ENCODE measurements at regions not wholly inside any gene's neighbourhood (a gene's known extent, or its start where the extent isn't known, plus 50 kb on each side); places are given as distances from the start of the nearest gene placed in this dataset.
A peak's percentile ranks its signal among the peaks of the same experiment; 100 is the strongest.

- H4K20me1 ChIP-seq (ENCODE audit: insufficient read depth, low read length) = no peaks in the 10 kb centered on the region
- H3K36me3 ChIP-seq (replicated peaks; ENCODE audit: low read depth, low read length) = no peaks in the 10 kb centered on the region
- H3K9me3 ChIP-seq (ENCODE audit: insufficient read depth, low read length) = no peaks in the 10 kb centered on the region
- H2AFZ ChIP-seq (ENCODE audit: low read depth, low read length) = 0 out of 2 replicates have a peak overlapping the region, but pooled peaks have one; percentile 7
- H3K4me2 ChIP-seq (ENCODE audit: low read length) = peak overlapping the region; percentile 67
- TF ChIP-seq CTCF (IDR thresholded peaks at IDR 0.05; ENCODE audit: low read depth, low read length) (peak; percentile 34), EZH2phosphoT487 (IDR thresholded peaks at IDR 0.05; ENCODE audit: low read depth) (no peak)
- H3K4me3 ChIP-seq (ENCODE audit: low read length) = peak overlapping the region; percentile 69
- H3K27ac ChIP-seq (ENCODE audit: low read length) = peak overlapping the region; percentile 90
- H3K79me2 ChIP-seq (ENCODE audit: low read length) = no peaks in the 10 kb centered on the region
- H3K4me1 ChIP-seq (ENCODE audit: low read length) = peaks cover 61% of the 10 kb centered on the region
- no peaks in the 10 kb centered on the region for H3K27me3 ChIP-seq (ENCODE audit: low read depth, low read length)
- peak overlapping the region; percentile 56 for H3K9ac ChIP-seq (ENCODE audit: low read length)
Observed at GRCh38 chr11:115911613-115912346, 407.6 kb upstream of the CADM1 start.

- TF ChIP-seq CTCF (IDR thresholded peaks at IDR 0.05; ENCODE audit: low read depth, low read length) = no peak
- no peak for TF ChIP-seq EZH2phosphoT487 (IDR thresholded peaks at IDR 0.05; ENCODE audit: low read depth)
- Histone ChIP-seq H3K9ac (ENCODE audit: low read length) (no peak overlapping the region), H3K27me3 (ENCODE audit: low read depth, low read length) (no peaks in the 10 kb centered on the region), H3K9me3 (ENCODE audit: insufficient read depth, low read length) (no peaks in the 10 kb centered on the region), H3K36me3 (replicated peaks; ENCODE audit: low read depth, low read length) (no peaks in the 10 kb centered on the region), H4K20me1 (ENCODE audit: insufficient read depth, low read length) (no peaks in the 10 kb centered on the region), H3K4me2 (ENCODE audit: low read length) (no peak overlapping the region), H3K79me2 (ENCODE audit: low read length) (no peaks in the 10 kb centered on the region), H2AFZ (ENCODE audit: low read depth, low read length) (no peak overlapping the region), H3K27ac (ENCODE audit: low read length) (no peak overlapping the region), H3K4me1 (ENCODE audit: low read length) (peaks cover 56% of the 10 kb centered on the region), H3K4me3 (ENCODE audit: low read length) (no peak overlapping the region)
Observed at GRCh38 chr11:115910379-115910778, 406.2 kb upstream of the CADM1 start.

GRCh38 chr11:115906171-115906570 is 402.0 kb upstream of the CADM1 start:
- Histone ChIP-seq H3K9me3 (ENCODE audit: insufficient read depth, low read length) (no peaks in the 10 kb centered on the region), H3K4me3 (ENCODE audit: low read length) (no peak overlapping the region), H3K36me3 (replicated peaks; ENCODE audit: low read depth, low read length) (no peaks in the 10 kb centered on the region), H3K27me3 (ENCODE audit: low read depth, low read length) (no peaks in the 10 kb centered on the region), H4K20me1 (ENCODE audit: insufficient read depth, low read length) (no peaks in the 10 kb centered on the region), H3K4me2 (ENCODE audit: low read length) (no peak overlapping the region), H3K79me2 (ENCODE audit: low read length) (no peaks in the 10 kb centered on the region), H3K9ac (ENCODE audit: low read length) (no peak overlapping the region), H3K27ac (ENCODE audit: low read length) (no peak overlapping the region), H3K4me1 (ENCODE audit: low read length) (peaks cover 17% of the 10 kb centered on the region), H2AFZ (ENCODE audit: low read depth, low read length) (no peak overlapping the region)
- TF ChIP-seq CTCF (IDR thresholded peaks at IDR 0.05; ENCODE audit: low read depth, low read length) (no peak), EZH2phosphoT487 (IDR thresholded peaks at IDR 0.05; ENCODE audit: low read depth) (no peak)

GRCh38 chr11:115905341-115906000 is 401.3 kb upstream of the CADM1 start:
- H3K9ac ChIP-seq (ENCODE audit: low read length) = no peak overlapping the region
- no peaks in the 10 kb centered on the region for H3K79me2 ChIP-seq (ENCODE audit: low read length)
- H3K27ac ChIP-seq (ENCODE audit: low read length) = no peak overlapping the region
- no peaks in the 10 kb centered on the region for H4K20me1 ChIP-seq (ENCODE audit: insufficient read depth, low read length)
- H3K9me3 ChIP-seq (ENCODE audit: insufficient read depth, low read length) = no peaks in the 10 kb centered on the region
- peak overlapping the region; percentile 6 for H3K4me2 ChIP-seq (ENCODE audit: low read length)
- TF ChIP-seq EZH2phosphoT487 (IDR thresholded peaks at IDR 0.05; ENCODE audit: low read depth) = no peak
- TF ChIP-seq CTCF (IDR thresholded peaks at IDR 0.05; ENCODE audit: low read depth, low read length) = no peak
- H3K4me1 ChIP-seq (ENCODE audit: low read length) = peaks cover 12% of the 10 kb centered on the region
- H3K4me3 ChIP-seq (ENCODE audit: low read length) = no peak overlapping the region
- H3K27me3 ChIP-seq (ENCODE audit: low read depth, low read length) = no peaks in the 10 kb centered on the region
- H3K36me3 ChIP-seq (replicated peaks; ENCODE audit: low read depth, low read length) = no peaks in the 10 kb centered on the region
- H2AFZ ChIP-seq (ENCODE audit: low read depth, low read length) = no peak overlapping the region

All from OCI-LY3 (cell line).